ENCODE measurements at regions not wholly inside any gene's neighbourhood (a gene's known extent, or its start where the extent isn't known, plus 50 kb on each side); places are given as distances from the start of the nearest gene placed in this dataset.

DNA sequence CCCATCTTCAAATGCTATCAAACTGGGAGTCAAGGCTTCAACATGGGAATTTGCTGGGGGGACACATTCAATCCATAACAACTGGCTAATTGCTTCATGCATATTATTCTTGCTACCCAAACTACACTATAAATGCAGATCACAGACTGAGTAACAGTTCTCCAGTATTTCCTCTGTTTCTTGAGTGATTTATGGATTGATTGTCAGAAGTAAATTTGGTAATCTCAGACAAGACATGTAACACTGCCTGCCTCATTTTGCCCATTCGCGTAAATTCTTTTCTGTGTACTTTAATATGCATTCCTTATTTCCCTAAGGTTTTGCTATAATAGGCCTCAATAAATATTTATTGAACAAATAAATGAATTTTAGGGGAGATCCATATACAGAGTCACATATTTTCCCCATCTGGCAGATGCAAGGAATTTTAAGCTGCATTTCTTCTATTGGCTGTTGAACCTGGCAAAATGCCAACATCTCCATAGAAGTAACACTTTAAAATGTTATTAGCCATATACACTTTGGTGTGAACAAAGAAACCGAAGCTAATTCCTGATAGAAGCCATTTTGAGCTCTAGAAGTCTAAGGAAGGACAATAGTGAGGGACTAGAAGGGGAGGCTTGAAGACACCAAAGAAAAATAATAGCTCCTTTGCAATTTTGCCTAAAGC, 98.2 kb downstream of the QRSL1 start:
- TF ChIP-seq, protein P1, sequence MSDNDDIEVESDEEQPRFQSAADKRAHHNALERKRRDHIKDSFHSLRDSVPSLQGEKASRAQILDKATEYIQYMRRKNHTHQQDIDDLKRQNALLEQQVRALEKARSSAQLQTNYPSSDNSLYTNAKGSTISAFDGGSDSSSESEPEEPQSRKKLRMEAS (IDR thresholded peaks at IDR 0.05) = no peak
- TF ChIP-seq, protein P2, sequence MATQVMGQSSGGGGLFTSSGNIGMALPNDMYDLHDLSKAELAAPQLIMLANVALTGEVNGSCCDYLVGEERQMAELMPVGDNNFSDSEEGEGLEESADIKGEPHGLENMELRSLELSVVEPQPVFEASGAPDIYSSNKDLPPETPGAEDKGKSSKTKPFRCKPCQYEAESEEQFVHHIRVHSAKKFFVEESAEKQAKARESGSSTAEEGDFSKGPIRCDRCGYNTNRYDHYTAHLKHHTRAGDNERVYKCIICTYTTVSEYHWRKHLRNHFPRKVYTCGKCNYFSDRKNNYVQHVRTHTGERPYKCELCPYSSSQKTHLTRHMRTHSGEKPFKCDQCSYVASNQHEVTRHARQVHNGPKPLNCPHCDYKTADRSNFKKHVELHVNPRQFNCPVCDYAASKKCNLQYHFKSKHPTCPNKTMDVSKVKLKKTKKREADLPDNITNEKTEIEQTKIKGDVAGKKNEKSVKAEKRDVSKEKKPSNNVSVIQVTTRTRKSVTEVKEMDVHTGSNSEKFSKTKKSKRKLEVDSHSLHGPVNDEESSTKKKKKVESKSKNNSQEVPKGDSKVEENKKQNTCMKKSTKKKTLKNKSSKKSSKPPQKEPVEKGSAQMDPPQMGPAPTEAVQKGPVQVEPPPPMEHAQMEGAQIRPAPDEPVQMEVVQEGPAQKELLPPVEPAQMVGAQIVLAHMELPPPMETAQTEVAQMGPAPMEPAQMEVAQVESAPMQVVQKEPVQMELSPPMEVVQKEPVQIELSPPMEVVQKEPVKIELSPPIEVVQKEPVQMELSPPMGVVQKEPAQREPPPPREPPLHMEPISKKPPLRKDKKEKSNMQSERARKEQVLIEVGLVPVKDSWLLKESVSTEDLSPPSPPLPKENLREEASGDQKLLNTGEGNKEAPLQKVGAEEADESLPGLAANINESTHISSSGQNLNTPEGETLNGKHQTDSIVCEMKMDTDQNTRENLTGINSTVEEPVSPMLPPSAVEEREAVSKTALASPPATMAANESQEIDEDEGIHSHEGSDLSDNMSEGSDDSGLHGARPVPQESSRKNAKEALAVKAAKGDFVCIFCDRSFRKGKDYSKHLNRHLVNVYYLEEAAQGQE (IDR thresholded peaks at IDR 0.05; ENCODE audit: low read depth) = no peak
- TF ChIP-seq CEBPB (IDR thresholded peaks at IDR 0.05) (no peak), EGR1 (IDR thresholded peaks at IDR 0.05) (no peak)
- TF ChIP-seq, protein P3, sequence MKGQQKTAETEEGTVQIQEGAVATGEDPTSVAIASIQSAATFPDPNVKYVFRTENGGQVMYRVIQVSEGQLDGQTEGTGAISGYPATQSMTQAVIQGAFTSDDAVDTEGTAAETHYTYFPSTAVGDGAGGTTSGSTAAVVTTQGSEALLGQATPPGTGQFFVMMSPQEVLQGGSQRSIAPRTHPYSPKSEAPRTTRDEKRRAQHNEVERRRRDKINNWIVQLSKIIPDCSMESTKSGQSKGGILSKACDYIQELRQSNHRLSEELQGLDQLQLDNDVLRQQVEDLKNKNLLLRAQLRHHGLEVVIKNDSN (IDR thresholded peaks at IDR 0.05) = no peak

All from Ishikawa (cell line).